Head of caudate nucleus (tissue), 42 donors: ENCODE measurements at regions not wholly inside any gene's neighbourhood (a gene's known extent, or its start where the extent isn't known, plus 50 kb on each side); places are given as distances from the start of the nearest gene placed in this dataset.
A peak's percentile ranks its signal among the peaks of the same experiment; 100 is the strongest.

ENCODE experiments used
- DNase-seq, 42 donors: peaks; one replicate each; pipeline versions ENCODE4 v3.0.0 to v3.0.0-alpha.2; 2020 to 2021; ENCODE audit warnings: mixed read lengths in 7 of 42
- intact Hi-C: fragments of 100-400 bp; cut with DNase I; formaldehyde crosslinking; loops from one replicate; pipeline ENCODE4 v1.15.0; 2022

DNA sequence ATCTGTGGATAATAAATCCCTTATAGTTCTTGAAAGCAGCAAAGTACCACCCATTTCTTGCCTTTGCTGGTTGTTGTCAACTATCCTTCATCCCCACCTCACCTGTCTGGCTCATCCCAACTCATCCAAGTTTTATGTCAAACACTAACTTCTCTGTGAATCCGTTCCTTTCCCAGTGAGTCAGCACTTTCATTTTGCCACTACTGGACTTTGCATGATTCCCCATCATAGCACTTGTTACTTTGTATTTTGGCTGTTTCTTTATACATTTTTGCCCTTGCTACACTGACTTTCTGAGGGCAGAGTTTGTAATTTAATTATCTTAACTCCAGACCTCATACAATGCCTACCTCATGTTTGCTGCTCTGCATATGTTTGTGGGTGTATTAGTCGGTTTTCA, 90.8 kb upstream of the RORA start:
- intact Hi-C loops, result no loop called here
- DNase-seq, result no peak

DNA sequence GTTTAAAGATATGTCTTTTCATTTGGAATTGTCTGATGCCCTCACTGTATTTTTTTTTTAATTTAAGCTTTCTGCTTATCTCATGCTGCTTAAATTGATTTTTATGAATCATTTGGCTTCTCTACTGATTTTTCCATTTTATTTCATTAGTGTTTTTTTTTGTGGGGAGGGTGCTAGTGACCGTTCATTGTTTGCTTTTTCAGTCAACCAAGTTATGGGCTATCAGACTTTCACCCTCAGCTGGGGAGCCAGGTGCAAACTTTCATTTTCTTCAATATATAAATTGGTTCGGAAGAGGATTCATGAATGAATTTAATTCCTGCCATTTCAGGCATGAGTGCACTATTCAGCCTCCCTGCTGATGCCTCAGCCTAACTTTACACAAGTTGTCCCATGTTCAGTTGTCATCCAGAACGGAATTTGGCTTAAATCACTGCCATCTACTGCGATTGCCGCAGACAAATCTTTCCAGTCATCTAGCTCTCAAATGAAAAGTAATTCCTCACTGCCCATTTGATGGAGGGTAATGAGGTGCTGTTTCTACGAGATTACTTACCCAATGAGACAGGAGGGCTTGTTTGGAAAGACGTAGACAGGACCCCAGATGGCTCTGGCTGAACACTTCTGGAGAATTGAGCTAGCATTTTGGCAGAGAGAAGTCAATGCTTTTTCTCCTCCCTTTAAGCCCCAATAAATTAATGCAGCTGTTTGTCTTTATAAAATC, 89.9 kb upstream of the RORA start:
- DNase-seq, result no peak
- intact Hi-C loops, result no loop called here

DNA sequence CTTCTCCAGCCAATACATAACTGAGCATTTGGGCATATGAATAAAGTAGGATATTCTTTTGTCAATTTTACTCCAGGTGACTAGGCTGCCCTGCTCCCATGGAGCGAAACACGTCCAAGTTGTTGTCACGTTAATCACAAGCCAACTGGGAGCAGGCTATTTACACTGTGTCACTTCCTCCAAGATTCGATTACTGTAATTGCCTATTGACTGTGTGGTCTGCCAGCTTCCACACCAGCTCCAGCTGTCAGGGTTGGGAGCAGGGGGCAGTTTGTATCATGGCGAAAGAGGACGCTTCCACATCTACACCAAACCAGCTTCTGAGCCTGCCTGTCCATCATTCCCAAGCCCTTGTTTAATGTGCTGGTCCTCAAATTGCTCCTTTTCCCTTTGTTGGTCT, 89.2 kb upstream of the RORA start:
- DNase-seq, result no peak

GRCh38 chr15:61315471-61315870, 86.4 kb upstream of the RORA start:
- DNase-seq, result peak in 36 of 42 donors; percentile 6 to 83 (median 46)
- intact Hi-C loops, result no loop called here

More for the DNA sequence above, 89.2 kb upstream of the RORA start:
- intact Hi-C loops, result no loop called here

DNA sequence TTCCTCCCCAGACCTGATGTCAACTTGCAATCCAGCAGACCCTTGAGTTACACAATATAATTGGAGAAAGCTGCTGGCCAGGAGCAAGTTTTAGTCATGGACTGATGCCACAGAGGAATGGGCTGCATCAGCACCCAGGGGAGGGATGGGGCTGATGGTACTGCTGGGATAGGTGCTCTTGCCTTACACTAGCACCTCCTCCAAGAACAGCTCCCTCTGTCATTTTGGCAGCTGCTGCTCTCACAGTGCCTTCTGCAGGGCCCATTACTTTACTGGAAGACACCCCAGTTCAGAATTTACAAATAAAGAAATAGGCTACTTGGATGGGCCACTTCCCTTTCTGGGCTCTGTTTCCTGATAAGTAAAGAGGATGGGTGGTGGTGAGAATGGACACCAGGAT, 85.3 kb upstream of the RORA start:
- intact Hi-C loops, result no loop called here
- DNase-seq, result no peak

DNA sequence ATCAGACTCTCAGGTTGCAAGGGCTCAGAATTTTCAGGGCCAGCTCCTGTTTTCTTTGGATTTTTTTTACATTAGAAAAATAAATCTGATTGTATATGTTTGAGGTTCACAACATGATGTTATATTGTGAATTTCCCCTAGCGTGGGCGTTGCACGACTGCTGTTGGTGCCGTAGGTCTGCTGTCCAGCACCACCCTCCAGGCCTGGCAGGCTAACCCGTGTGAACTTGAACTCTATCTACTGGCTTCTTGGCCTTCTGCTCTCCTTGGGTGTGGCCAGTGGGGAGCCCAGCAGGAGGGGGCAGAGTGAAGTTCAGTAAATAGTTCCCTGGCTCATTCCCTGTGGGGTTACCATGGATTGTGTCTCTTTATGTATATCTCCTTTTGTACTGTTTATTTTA, 80.5 kb upstream of the RORA start:
- intact Hi-C loops, result no loop called here
- DNase-seq, result no peak

DNA sequence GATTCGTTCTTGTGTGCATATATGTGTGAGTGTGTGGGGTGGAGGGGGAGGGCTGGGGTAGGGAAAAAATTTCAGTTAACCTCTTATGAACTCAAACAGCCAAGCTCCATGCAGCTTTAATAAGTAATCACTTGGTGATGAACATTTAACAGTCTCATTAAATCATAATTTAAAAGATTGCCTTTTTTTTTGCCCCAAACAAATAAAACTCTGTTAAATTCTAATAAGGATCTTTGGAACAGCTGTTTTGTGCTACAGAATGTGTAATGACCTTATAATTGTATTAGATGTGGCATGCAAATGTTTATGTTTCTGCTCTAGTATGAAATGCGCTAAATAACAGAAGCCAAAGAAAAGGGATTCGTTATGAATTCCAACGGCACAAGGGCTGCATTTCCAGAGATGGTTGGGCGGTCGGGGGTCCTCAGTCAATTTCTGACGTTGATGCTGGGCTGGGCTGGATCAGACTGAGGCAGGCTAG, 80.0 kb upstream of the RORA start:
- intact Hi-C loops, result no loop called here
- DNase-seq, result no peak

DNA sequence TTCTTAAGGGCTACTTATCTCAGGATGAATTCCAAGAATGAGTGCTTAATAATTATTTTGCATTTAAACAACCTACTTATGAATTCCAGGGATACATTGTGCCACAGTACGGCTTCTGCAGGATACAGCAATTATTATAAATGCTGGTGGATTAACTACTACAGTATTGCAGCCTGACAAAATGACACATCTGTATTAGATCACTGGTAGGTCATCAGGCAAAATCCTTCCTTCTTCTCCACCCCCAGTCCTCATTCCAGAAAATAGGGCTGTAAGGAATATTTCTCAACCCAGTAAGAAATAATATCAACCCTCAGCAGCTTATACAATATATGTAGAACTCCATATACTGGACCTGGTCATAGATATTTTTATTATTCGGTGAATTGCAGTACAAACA, 79.3 kb upstream of the RORA start:
- intact Hi-C loops, result no loop called here
- DNase-seq, result no peak

DNA sequence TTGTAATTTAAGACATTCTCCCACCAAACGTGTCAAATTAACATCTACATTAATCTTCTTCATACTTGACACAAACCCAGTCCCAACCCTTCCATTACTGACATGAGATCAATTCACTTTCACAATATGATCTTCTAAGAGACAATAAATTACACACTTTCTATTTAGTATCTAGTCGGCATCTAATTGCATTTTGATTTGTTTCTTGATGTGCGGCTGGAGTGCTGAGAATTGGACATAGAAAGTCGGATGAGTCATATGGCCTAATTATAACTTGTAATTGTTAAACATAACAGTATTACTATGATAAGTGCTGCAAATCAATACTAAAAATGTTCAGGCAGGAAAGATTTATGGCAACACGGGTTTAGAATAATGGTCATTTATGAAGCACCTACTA, 78.4 kb upstream of the RORA start:
- no peak for DNase-seq
- intact Hi-C loops, result no loop called here

- intact Hi-C loops, result no loop called here
- no peak for DNase-seq
These were observed 72.6 kb upstream of the RORA start for GRCh38 chr15:61301701-61302100.

DNA sequence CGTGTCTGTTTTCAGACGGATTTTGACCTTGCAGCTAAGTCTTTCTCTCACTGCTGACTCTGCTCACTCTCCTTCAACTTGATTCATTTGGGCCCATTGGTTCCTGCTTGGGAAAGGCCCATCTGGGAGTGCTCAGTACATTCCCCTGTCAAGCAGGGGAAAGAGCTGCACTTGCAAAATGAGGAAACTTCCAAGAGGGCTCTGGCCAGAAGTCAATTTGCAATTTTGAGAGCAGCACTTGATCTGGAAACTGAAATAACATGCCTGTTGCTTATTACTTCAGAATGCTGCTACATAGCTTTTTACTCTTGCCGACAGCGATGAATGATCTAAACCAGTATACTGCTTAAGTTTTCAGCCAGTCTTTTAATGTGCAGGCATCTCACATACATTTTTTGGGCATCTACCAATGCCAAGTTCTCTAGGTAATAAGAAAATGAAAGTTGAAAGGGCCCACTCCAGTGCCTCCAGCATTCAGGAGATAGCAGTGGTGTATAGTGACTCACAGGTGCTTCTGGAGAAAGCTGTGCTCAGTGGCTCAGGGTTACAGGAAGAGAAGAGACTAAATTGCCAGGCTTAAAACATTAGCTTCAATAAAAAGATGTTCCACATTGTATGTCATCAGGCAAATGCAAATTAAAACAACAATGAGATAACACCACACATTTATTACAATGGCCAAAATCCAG, 70.1 kb upstream of the RORA start:
- no peak for DNase-seq
- intact Hi-C loops, result no loop called here

DNA sequence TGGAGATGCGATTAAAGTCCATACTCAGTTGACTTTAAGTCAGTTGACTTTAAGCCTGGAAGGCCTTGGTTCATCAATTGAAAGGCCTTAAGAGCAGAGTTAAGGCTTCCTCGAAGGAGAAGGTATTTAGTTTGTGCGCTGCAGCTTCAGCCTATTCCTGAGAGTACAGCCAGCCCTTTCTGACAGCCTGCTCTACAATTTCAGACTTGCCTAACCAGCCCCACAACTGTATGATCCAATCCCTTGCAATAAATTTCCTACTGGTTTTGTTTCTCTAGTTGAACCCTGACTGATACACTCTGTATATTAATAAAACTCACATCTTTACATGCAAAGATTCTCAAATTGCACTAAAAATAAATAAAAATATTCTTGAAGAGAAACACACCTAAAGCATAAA, 66.1 kb upstream of the RORA start:
- DNase-seq, result no peak
- intact Hi-C loops, result no loop called here

GRCh38 chr15:61282661-61283060, 53.6 kb upstream of the RORA start:
- DNase-seq, result peak in 2 of 42 donors; percentile 2 to 8
- intact Hi-C loops, result no loop called here

DNA sequence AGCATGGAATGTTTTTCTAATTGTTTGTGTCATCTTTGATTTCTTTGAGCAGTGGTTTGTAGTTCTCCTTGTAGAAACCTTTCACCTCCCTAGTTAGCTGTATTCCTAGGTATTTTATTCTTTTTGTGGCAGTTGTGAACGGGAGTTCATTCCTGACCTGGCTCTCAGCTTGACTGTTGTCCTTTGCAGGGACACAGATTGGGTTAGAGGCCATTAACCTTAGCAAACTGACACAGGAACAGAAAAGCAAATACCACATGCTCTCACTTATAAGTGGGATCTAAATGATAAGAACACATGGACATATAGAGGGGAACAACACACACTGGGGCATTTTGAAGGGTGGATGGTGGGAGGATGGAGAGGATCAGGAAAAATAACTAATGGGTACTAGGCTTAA, 52.2 kb upstream of the RORA start:
- no peak for DNase-seq
- intact Hi-C loops, result no loop called here
